SHP77 (cell line): ENCODE measurements at regions not wholly inside any gene's neighbourhood (a gene's known extent, or its start where the extent isn't known, plus 50 kb on each side); places are given as distances from the start of the nearest gene placed in this dataset.
"Not testable (repeated sequence)": the region's sequence is repeated elsewhere in the genome, so short reads cannot be mapped to it uniquely, and the experiment has no call there.

Experiments
- DNase-seq, 2 experiments: peaks; one replicate each; lab custom pipeline; 2025; lab: John Stamatoyannopoulos, UW

DNA sequence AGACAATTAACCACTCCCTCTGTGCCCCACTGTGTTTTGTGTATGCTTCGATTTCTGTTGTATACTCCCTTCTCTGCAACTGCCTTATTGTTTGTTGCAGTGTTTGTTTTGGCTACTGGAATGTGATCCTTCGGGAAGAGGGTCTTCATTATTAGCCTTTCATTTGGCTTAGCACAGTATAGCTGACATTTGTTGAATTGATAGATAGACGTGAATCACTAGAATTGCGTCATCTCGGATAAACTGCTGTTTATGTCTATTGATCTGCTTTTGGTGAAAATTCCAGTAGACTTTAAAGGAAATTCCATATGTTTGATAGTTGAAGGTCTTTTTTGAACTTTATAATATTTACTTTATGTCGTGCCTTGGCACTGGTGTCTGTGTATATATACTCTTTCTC, 189.9 kb upstream of the EYA4 start:
- no peak for DNase-seq

GRCh38 chr6:133052465-133052864, 188.7 kb upstream of the EYA4 start:
- DNase-seq, result no peak

GRCh38 chr6:133055441-133055966, 185.7 kb upstream of the EYA4 start:
- no peak for DNase-seq

GRCh38 chr6:133057352-133057751, 183.8 kb upstream of the EYA4 start:
- no peak for DNase-seq

GRCh38 chr6:133062077-133062476, 179.1 kb upstream of the EYA4 start:
- no peak for DNase-seq

GRCh38 chr6:133062696-133063306, 178.4 kb upstream of the EYA4 start:
- DNase-seq, result no peak

DNA sequence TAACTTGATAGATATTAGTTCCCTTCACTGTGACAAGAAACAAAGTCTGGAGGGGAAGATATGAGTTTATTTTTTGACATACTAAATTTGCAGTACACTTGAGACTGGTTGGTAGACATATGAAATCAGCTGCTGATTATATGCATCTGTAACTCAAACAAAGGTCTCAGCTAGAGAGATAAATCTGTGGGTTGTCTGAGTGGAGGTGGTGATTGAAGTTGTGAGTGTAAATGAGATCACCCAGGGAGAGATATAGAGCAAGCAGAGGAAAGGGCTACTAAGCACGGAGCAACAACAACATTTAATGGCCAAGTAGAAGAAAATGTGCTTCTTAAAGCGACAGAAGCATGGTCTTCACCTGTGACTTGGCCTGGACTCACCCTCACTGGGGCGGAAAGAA, 173.2 kb upstream of the EYA4 start:
- no peak for DNase-seq

- DNase-seq, result no peak
Observed at GRCh38 chr6:133070410-133071043, 170.6 kb upstream of the EYA4 start.

DNA sequence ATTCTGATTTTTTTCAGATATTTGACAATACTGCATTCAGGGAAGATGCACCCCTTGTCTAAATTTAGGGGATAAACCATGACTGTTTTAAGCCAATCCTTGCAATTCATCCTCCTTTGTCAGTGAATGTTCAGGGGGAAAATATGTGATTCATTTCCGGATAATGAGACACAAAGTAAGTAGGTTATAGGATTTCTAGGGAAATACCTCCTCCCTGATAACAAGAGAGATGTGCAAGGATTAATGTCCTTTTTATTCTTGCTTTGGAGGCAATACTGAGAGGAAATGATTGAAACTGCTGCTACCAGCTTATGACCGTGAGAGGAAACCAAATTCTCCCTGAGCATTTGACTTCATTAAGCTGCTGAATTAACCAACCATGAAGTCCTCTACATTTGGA, 161.3 kb upstream of the EYA4 start:
- no peak for DNase-seq

DNA sequence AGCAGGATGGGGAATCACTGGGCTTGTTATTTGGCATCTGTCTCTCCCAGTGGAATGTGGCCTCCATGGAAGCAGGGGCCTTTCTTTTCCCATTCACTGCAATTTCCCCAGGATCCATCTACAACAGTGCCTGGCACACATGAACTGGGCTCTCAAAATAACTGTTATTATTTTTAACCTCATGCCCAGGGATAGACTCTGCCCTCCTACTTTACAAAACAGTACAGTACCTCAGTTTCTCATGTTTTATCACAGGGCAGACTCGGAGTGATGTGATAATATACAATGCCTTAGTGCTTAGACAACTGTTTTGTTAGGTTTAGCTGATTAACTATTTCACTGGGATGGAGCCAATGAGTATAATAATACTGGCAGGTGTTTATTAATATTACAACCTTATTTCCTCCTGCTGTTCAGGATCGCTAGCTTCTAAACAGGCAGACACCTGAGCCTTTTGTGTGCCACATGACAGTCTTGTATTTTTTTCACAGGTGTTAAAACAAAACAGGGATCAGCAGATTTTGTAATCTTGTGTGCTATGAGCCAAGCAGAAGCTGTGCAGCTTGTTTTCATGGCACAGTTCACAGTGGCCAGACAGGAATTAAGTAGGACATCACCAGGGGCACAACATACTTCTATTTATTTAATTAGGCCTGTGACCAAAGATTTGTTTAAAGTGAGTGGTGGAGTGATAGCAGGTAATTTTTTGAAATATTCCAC, 157.7 kb upstream of the EYA4 start:
- no peak for DNase-seq

DNA sequence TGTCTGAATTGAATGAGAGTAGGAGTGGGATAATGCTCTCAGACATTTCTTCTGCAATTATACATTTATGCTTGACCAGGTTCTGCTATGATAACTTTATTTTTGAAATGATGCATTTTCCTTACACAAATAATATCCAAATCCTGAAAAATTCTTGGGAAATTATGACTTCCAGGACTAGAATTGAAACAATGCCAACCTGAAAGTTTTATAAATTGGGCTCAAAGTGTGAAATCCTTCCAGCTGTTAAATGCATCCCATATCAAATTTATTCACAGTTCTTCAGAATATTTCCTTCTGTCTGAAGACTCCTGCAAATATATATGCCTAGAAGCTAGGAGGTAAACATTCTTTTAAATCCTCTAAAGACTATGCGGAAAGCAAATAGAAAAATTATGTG, 155.7 kb upstream of the EYA4 start:
- DNase-seq, result no peak

GRCh38 chr6:133085896-133086295, 155.3 kb upstream of the EYA4 start:
- no peak for DNase-seq

GRCh38 chr6:133088931-133089695, 152.0 kb upstream of the EYA4 start:
- DNase-seq, result no peak

DNA sequence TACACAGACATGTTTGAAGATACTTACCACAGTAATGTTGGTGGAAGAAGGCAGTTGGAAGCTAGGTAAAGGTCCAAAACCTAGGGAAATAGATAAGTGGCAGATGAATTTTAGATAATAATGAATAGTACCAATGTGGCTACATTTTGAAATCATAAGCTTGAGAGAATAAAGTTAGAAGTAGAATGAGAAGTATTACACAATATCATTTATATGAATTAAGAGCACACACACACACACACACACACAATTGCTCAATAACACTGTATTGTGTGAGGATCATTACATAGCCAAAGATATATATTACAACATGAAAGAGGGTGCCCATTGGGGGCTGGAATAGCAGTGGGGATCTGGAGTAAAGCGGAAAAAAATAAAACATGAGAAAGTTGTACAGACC, 149.0 kb upstream of the EYA4 start:
- no peak for DNase-seq

DNA sequence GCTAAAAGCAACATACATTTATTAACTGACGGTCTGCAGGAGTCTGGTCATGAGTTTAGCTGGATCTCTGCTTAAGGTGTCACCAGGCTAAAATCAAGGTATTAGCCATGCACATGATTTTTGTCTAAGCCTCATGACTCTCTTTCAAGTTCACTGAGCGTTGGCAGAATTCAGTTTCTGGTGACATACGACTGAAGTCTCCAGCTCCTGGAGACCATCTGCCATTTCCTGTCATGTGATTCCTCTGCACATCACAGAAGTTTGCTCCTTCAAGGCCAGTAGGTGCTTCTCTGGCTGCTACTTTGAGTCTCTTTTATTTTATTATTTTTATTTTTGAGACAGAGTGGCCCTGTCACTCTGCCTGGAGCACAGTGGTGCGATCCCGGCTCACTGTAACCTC, 148.4 kb upstream of the EYA4 start:
- DNase-seq, result no peak

GRCh38 chr6:133093211-133093610, 147.9 kb upstream of the EYA4 start:
- DNase-seq, result not testable (repeated sequence)

DNA sequence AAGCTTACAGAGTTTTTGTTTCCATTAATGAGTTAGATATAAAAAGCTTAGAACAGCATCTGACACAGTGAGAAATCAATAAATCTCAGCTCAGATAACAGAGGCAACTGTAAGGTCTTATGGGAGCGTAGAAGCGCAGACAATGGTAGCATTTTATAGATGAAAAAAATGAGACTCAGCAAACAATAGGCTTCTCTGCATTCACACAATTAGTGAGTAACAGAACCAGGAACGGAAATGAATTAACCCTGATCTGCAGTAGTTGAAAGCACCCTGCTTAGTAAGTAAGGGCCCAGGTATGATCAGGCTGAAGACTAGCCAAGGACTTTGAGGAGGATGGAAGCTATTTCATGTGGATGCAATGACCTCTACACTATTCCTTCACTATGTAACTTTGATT, 147.2 kb upstream of the EYA4 start:
- DNase-seq, result no peak

DNA sequence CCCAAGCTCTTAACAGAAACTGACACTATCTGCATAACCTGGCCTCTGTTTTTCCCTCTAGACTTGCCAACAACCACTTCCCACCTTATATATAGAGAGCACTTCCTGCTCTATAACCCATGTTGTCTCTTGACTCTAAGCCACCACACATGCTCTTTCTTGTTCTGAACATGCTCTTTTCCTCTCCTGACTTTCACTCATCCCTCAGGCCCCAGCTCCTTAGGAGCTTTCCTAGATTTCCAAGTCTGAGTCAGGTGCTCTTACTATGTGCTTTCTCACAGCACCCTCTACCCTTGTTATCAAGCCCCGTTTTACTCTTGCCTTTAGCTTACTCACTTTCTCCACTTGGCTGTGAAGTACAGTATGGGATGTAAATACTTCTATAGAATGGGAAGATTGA, 143.9 kb upstream of the EYA4 start:
- DNase-seq, result no peak

GRCh38 chr6:133099573-133099972, 141.6 kb upstream of the EYA4 start:
- no peak for DNase-seq

- no peak for DNase-seq
Observed at GRCh38 chr6:133100865-133101264, 140.3 kb upstream of the EYA4 start.

DNA sequence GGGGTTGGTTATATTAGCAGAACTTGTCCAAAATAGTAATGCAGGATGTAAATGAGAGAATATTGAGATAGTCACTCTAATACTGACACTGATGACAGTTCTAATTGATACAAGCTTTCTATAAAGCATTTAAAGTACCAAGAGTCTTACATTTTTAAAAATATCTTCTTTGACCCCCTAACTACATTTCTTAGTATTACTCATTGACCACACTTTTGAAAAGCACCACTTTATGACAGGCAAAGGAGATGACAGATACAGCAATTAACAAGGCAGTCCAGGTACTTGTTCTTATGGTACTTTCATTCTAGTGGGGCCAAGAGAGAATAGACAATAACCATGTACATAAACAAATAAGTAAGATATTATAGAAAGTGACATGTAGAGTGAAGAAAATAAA, 139.4 kb upstream of the EYA4 start:
- DNase-seq, result no peak

GRCh38 chr6:133106934-133107333, 134.2 kb upstream of the EYA4 start:
- no peak for DNase-seq

DNA sequence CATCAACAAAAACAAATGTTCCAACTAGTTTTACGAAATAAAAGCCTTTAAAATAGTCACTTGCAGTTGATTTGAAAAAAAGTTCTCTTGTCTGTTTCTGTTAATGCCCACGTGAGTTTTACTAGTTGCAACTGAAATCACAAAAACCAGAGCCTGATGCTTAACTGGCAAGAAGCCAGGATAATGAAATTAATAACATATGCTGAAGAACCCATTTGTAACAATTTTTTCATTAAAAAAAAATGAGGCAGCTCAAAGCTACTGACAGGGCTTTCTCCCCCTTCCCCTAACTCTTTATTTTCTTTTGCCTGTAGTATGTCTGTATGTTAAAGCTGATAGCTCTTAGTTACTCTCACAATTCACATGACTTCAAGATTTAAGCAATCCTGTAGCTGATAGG, 132.7 kb upstream of the EYA4 start:
- DNase-seq, result no peak
